ENCODE measurements at regions not wholly inside any gene's neighbourhood (a gene's known extent, or its start where the extent isn't known, plus 50 kb on each side); places are given as distances from the start of the nearest gene placed in this dataset.

DNA sequence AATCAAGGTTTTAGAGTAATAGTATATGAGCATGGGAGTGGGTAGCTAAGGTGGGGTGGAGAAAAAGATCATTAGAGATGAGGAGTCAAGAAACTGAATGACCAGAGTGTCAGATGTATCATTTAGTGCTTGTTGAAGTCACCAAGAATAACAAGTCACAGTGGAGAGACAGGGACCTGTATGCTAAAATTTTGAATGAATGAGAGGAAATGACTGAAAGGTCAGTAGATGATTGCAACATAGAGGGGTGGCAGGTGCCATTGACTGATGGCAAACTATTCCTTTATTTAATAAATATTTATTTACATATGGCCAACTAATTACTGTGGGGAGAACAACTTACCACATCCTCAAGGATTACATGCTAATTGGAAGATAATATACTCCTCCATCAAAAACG, 75.0 kb upstream of the ANKRD28 start:
- TF ChIP-seq POLR2AphosphoS5 (IDR thresholded peaks at IDR 0.05; ENCODE audit: borderline replicate concordance, low read depth, low read length): no peak
- TF ChIP-seq EZH2 (IDR thresholded peaks at IDR 0.05): no peak

Data from SK-N-MC (cell line).